ENCODE measurements at regions not wholly inside any gene's neighbourhood (a gene's known extent, or its start where the extent isn't known, plus 50 kb on each side); places are given as distances from the start of the nearest gene placed in this dataset.

- TF ChIP-seq CTCF (IDR thresholded peaks at IDR 0.05; ENCODE audit: low read depth, low read length) (no peak), POLR2A (IDR thresholded peaks at IDR 0.05; ENCODE audit: extremely low read depth, insufficient read length) (no peak), MAX (IDR thresholded peaks at IDR 0.05; ENCODE audit: low read depth, low read length) (no peak), MYC (IDR thresholded peaks at IDR 0.05; ENCODE audit: low read depth, low read length) (no peak)
These were observed 66.4 kb upstream of the SFSWAP start for GRCh38 chr12:131644481-131644880.

Measured in NB4 (cell line).